Motor neuron (in vitro differentiated cells): ENCODE measurements at regions not wholly inside any gene's neighbourhood (a gene's known extent, or its start where the extent isn't known, plus 50 kb on each side); places are given as distances from the start of the nearest gene placed in this dataset.

Experiments
- ATAC-seq, 8 experiments: fragments of 200-7000 bp; cut with Tn5 transposase; replicated peaks in 6 of 8; 2 replicates each; pipeline ENCODE4 v1.8.0; 2021; ENCODE audit warnings: mild to moderate bottlenecking in 8 of 8, moderate library complexity in 8 of 8
- H3K27ac ChIP-seq, 2 donors: fragments of 250-450 bp; sonication (Bioruptor Pico); 2 replicates each; pipeline ENCODE4 v1.9.0; 2021; ENCODE audit warnings: antibody characterized with exemption in 2 of 2, mild to moderate bottlenecking in 2 of 2, moderate library complexity in 1 of 2
- H3K4me1 ChIP-seq, 2 donors: fragments of 250-450 bp; sonication (Bioruptor Pico); replicated peaks in 1 of 2; 2 replicates each; pipeline ENCODE4 v1.6.1; 2021; ENCODE audit warnings: antibody characterized with exemption in 2 of 2, mild to moderate bottlenecking in 2 of 2, moderate library complexity in 1 of 2
- H3K4me3 ChIP-seq, 5 donors: fragments of 250-450 bp; sonication (Bioruptor Pico); 2 replicates each; pipeline ENCODE4 v1.9.0; 2021; ENCODE audit warnings: antibody characterized with exemption in 5 of 5, mild to moderate bottlenecking in 5 of 5, moderate library complexity in 4 of 5
- WGBS, 10 experiments: fragments of 450-650 bp; shearing (Covaris generic); methylation state at CpG; one replicate each; pipeline ENCODE4 v1.0.0; 2022; 5-methylcytosine and 5-hydroxymethylcytosine counted together
- in situ Hi-C, 9 experiments: fragments of 400-800 bp; cut with MboI; loops; one replicate each; pipeline ENCODE4 v1.15.0; 2021; ENCODE audit warnings: low sequenced_read_pairs in 9 of 9, low pct_unique_long_range_greater_than_20kb in 2 of 9; ENCODE audit not compliant: unreplicated experiment in 9 of 9

DNA sequence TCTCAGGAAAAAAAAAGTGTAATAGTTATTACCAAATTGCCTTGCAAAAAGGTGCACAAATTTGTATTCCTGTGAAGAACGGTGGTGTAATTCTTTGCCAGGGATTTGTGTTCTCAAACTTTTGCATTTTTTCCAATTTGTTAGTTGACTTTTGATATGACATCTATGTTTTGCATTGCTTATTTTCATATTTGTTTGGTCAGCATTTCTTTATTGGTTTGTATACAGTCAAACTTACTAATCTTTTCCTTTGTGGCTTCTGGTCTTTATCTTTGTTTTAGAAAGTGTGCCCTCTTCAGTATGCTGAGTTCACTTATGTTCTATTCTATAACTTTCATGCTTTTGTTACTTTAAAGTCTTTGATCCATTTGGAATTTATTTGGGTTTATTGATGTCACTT, 226.2 kb upstream of the ZFHX3 start:
- in situ Hi-C loops = no loop called here
- Histone ChIP-seq H3K4me1 (peaks cover 0 to 4% of the 10 kb centered on the region in 2 donors), H3K27ac (no peak overlapping the region), H3K4me3 (no peak overlapping the region)
- no peak for ATAC-seq
- 29 to 100% (median 67%) methylated on average over 1 of the region's 1 CpG; no CpG with 5 or more reads in 1 of the 10 experiments for WGBS, 10 experiments

- in situ Hi-C loops = no loop called here
Measured at GRCh38 chr16:73268366-73268993, 220.6 kb upstream of the ZFHX3 start.

GRCh38 chr16:73265935-73266334, 218.0 kb upstream of the ZFHX3 start:
- peak in 2 of 8 experiments; percentile 60 to 64 for ATAC-seq
- 31 to 93% (median 61%) methylated on average over 1 to 5 of the region's 5 CpGs; no CpG with 5 or more reads in 2 of the 10 experiments for WGBS, 10 experiments
- Histone ChIP-seq H3K4me1 (peaks cover 9 to 19% of the 10 kb centered on the region in 2 donors), H3K27ac (no peak overlapping the region), H3K4me3 (no peak overlapping the region)
- in situ Hi-C loops = no loop called here

More at GRCh38 chr16:73268366-73268993, 220.6 kb upstream of the ZFHX3 start:
- Histone ChIP-seq H3K4me1 (peaks cover 9 to 19% of the 10 kb centered on the region in 2 donors), H3K27ac (no peak overlapping the region), H3K4me3 (no peak overlapping the region)
- peak in 6 of 8 experiments; percentile 53 to 93 (median 77) for ATAC-seq
- 0 to 84% (median 44%) methylated on average over 1 to 9 of the region's 14 CpGs; no CpG with 5 or more reads in 4 of the 10 experiments for WGBS, 10 experiments

- ATAC-seq = peak in 2 of 8 experiments; percentile 39 to 45
- Histone ChIP-seq H3K4me3 (no peak overlapping the region), H3K4me1 (peaks cover 9 to 19% of the 10 kb centered on the region in 2 donors), H3K27ac (no peak overlapping the region)
- WGBS, 10 experiments = 43 to 100% (median 65%) methylated on average over 1 to 8 of the region's 10 CpGs
- in situ Hi-C loops = no loop called here
Measured at GRCh38 chr16:73265124-73265837, 217.4 kb upstream of the ZFHX3 start.

DNA sequence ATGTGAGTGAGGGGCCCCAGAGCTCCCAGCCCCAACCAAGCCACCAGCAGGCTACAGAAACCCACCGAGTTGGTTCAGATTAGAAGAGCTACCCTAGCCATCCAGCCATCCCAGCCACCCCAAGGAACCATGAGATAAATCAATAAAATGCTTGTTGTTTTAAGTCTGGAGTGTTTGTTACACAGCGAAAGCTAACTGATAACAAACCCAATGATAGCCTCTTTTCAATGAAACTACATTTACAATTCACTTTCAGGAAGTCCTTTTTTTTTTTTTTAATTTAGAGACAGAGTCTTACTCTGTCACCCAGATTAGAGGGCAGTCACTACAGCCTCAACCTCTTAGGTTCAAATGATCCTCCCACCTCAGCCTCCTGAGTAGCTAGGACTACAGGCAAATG, 215.0 kb upstream of the ZFHX3 start:
- no peak for ATAC-seq
- in situ Hi-C loops = no loop called here
- H3K4me1 ChIP-seq = peaks cover 9 to 15% of the 10 kb centered on the region in 2 donors
- H3K4me3 ChIP-seq = no peak overlapping the region
- no peak overlapping the region for H3K27ac ChIP-seq
- WGBS, 10 experiments = 31 to 100% (median 73%) methylated on average over 1 to 2 of the region's 2 CpGs; no CpG with 5 or more reads in 2 of the 10 experiments

GRCh38 chr16:73255031-73255430, 207.1 kb upstream of the ZFHX3 start:
- 0 to 100% (median 72%) methylated on average over 1 to 3 of the region's 3 CpGs; no CpG with 5 or more reads in 3 of the 10 experiments for WGBS, 10 experiments
- H3K4me3 ChIP-seq = no peak overlapping the region
- H3K27ac ChIP-seq = no peak overlapping the region
- peaks cover 0 to 4% of the 10 kb centered on the region in 2 donors for H3K4me1 ChIP-seq
- in situ Hi-C loops = no loop called here
- no peak for ATAC-seq

GRCh38 chr16:73253922-73254480, 206.1 kb upstream of the ZFHX3 start:
- Histone ChIP-seq H3K27ac (no peak overlapping the region), H3K4me3 (no peak overlapping the region), H3K4me1 (peaks cover 0 to 4% of the 10 kb centered on the region in 2 donors)
- in situ Hi-C loops = no loop called here
- 10 to 90% (median 80%) methylated on average over 1 to 2 of the region's 3 CpGs; no CpG with 5 or more reads in 3 of the 10 experiments for WGBS, 10 experiments
- ATAC-seq = no peak

GRCh38 chr16:73252446-73252845, 204.5 kb upstream of the ZFHX3 start:
- peak in 2 of 8 experiments; percentile 30 to 35 for ATAC-seq
- in situ Hi-C loops = no loop called here
- WGBS, 10 experiments = 22 to 94% (median 63%) methylated on average over 2 to 9 of the region's 10 CpGs
- Histone ChIP-seq H3K4me3 (no peak overlapping the region), H3K27ac (no peak overlapping the region), H3K4me1 (peaks cover 0 to 4% of the 10 kb centered on the region in 2 donors)

GRCh38 chr16:73251608-73252007, 203.7 kb upstream of the ZFHX3 start:
- Histone ChIP-seq H3K4me1 (peaks cover 0 to 4% of the 10 kb centered on the region in 2 donors), H3K27ac (no peak overlapping the region), H3K4me3 (no peak overlapping the region)
- ATAC-seq = no peak
- WGBS, 10 experiments = 48 to 100% (median 95%) methylated on average over 1 to 3 of the region's 7 CpGs; no CpG with 5 or more reads in 4 of the 10 experiments
- in situ Hi-C loops = no loop called here

DNA sequence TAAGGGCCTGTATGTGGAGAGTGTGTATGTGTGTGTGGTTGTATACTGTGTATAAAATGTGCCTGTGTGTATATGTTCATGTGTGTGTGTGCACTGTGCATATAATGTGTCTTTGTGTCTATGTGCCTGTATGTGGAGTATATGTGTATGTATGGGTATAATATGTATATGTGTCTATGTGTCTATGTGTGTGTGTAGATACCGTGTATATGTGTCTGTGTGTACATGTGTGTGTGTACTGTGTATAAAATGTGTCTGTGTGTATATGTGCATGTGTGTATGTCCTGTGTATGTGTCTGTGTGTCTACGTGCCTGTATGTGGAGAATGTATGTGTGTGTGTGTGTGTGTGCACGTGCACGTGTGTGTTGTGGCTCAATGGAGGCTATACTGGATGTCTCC, 200.4 kb upstream of the ZFHX3 start:
- WGBS, 10 experiments = 22 to 100% (median 70%) methylated on average over 1 to 4 of the region's 4 CpGs; no CpG with 5 or more reads in 2 of the 10 experiments
- H3K4me1 ChIP-seq = peaks cover 0 to 7% of the 10 kb centered on the region in 2 donors
- H3K27ac ChIP-seq = no peak overlapping the region
- no peak for ATAC-seq
- H3K4me3 ChIP-seq = no peak overlapping the region
- in situ Hi-C loops = no loop called here

DNA sequence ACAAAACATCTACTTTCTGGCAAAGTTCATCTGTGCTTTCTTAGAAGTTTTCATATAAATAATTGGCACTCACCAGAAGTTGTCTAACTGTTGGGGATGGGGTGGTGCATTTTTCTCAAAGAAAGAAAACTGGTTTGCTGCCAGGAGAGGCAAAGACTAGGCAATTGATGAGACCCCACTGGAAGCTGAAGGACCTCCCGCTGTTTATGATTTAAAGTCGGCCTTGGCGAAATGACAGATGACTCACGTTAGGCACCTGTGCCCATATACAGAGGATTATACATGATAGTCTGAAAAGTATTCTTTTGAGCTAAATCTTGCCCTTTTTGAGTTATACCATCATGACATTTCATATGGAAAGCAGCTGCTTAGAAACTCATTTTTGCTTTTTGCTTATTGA, 193.0 kb upstream of the ZFHX3 start:
- H3K4me1 ChIP-seq = peaks cover 9 to 11% of the 10 kb centered on the region in 2 donors
- no peak overlapping the region for H3K27ac ChIP-seq
- ATAC-seq = no peak
- WGBS, 10 experiments = 0 to 94% (median 53%) methylated on average over 1 to 4 of the region's 4 CpGs; no CpG with 5 or more reads in 2 of the 10 experiments
- in situ Hi-C loops = no loop called here
- no peak overlapping the region for H3K4me3 ChIP-seq

DNA sequence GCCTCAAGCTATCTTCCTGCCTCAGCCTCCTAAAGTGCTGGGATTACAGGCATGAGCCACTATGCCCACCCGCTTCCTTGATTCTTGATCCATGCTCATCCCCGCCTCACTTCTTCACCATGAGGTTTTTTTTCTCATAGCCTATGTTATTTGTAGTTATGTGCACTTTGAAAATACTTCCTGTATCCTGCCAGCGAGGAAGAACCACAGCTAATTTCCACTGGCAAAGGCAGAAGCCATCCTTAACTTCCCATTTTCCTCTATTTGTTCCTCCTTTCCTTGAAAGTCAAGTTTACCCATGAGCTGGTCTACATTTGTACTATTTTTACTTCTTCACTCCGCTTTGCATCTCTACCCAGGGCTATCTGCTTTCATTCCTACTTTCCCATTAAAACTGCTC, 189.7 kb upstream of the ZFHX3 start:
- H3K4me3 ChIP-seq = no peak overlapping the region
- no peak for ATAC-seq
- in situ Hi-C loops = no loop called here
- no peak overlapping the region for H3K27ac ChIP-seq
- WGBS, 10 experiments = 46 to 100% (median 86%) methylated on average over 1 to 4 of the region's 4 CpGs
- peaks cover 20 to 28% of the 10 kb centered on the region in 2 donors for H3K4me1 ChIP-seq

DNA sequence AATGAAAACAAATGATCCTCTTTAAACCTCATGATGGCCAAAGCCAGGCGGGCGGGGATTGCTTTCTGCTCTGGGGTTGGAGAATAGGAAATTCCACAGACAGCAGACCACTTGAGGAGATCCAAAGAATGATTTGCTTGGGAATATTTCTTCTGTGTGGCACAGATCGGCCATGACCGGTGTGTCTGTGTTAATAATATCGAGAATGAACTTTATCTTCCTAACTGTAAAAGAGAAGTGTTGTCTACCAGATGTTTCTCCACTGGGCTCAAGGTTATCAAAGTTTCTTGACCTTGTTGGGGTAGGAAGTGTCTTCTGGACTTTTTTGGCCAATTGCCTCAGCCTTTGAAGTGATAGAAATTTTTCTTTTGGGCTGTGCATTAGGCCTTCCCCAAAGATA, 186.6 kb upstream of the ZFHX3 start:
- peak in 5 of 8 experiments; percentile 7 to 32 (median 27) for ATAC-seq
- whole genome bisulfite sequencing, 10 experiments = 60 to 100% (median 89%) methylated on average over 1 to 5 of the region's 5 CpGs; no CpG with 5 or more reads in 2 of the 10 experiments

More for the DNA sequence above, 186.6 kb upstream of the ZFHX3 start:
- in situ Hi-C loops = no loop called here
- H3K4me3 ChIP-seq = peak overlapping the region in 2 of 5 donors; percentile 0 to 33
- H3K27ac ChIP-seq = peak overlapping the region in 1 of 2 donors; percentile 62
- peaks cover 22 to 37% of the 10 kb centered on the region in 2 donors for H3K4me1 ChIP-seq
